Lung (tissue), 11 donors: ENCODE measurements at regions not wholly inside any gene's neighbourhood (a gene's known extent, or its start where the extent isn't known, plus 50 kb on each side); places are given as distances from the start of the nearest gene placed in this dataset.
A peak's percentile ranks its signal among the peaks of the same experiment; 100 is the strongest.

Source experiments
- ATAC-seq: fragments of 200-7000 bp; cut with Tn5 transposase; one replicate; pipeline ENCODE4 v1.9.1; 2020; ENCODE audit warnings: moderate number of reproducible peaks; ENCODE audit not compliant: insufficient read depth, low FRiP score
- DNase-seq, 3 donors: peaks; one replicate each; pipeline ENCODE4 v3.0.0-alpha.2; 2013 to 2017
- H3K27ac ChIP-seq, 2 donors: one replicate each; pipeline ENCODE4 v1.5.1; 2013; ENCODE audit warnings: mild to moderate bottlenecking in 2 of 2, moderate library complexity in 2 of 2, control low read depth in 1 of 2, inconsistent platforms in 1 of 2, low read depth in 1 of 2, low read length in 1 of 2
- H3K27me3 ChIP-seq, 3 donors: one replicate each; pipeline ENCODE4 v1.5.1; 2013; ENCODE audit warnings: low read length in 2 of 3; ENCODE audit not compliant: control insufficient read depth in 3 of 3, insufficient read depth in 3 of 3
- H3K36me3 ChIP-seq, 4 donors: one replicate each; pipeline ENCODE4 v1.5.1; 2013; ENCODE audit warnings: low read length in 4 of 4, mild to moderate bottlenecking in 1 of 4, moderate library complexity in 1 of 4; ENCODE audit not compliant: control insufficient read depth in 4 of 4, insufficient read depth in 4 of 4
- H3K4me1 ChIP-seq, 5 donors: one replicate each; pipeline ENCODE4 v1.5.1; 2013; ENCODE audit warnings: low read length in 5 of 5, mild to moderate bottlenecking in 2 of 5, moderate library complexity in 1 of 5; ENCODE audit not compliant: control insufficient read depth in 5 of 5, insufficient read depth in 5 of 5
- H3K4me3 ChIP-seq: one replicate; pipeline ENCODE4 v1.5.1; 2013; ENCODE audit warnings: mild to moderate bottlenecking, control low read depth, moderate library complexity
- H3K9ac ChIP-seq, 2 donors: one replicate each; pipeline ENCODE4 v1.5.1; 2013; ENCODE audit warnings: low read length in 2 of 2, control low read depth in 1 of 2; ENCODE audit not compliant: insufficient read depth in 1 of 2
- H3K9me3 ChIP-seq, 4 donors: one replicate each; pipeline ENCODE4 v1.5.1; 2013; ENCODE audit warnings: low read length in 3 of 4, mild to moderate bottlenecking in 1 of 4, moderate library complexity in 1 of 4; ENCODE audit not compliant: control insufficient read depth in 4 of 4, insufficient read depth in 3 of 4
- CTCF ChIP-seq: IDR thresholded peaks from 2 replicates; pipeline ENCODE4 v1.5.1; 2012; ENCODE audit warnings: mild to moderate bottlenecking; ENCODE audit errors: control extremely low read depth, extremely low read depth
- WGBS, 2 donors: extraction: QIAGEN DNeasy Blood & Tissue Kit; methylation state at CpG; one replicate each; pipeline ENCODE4 v1.1.7; 2013; 5-methylcytosine and 5-hydroxymethylcytosine counted together
- donor health status: control.
- donor health status: control.
- donor health status: Bipolar disorder and iron deficiency.
- donor health status: healthy.
- donor health status: DM: yes; HTN: yes; CAD: no.

- no peak overlapping the region for H3K9ac ChIP-seq
- no peak overlapping the region for H3K27ac ChIP-seq
- peaks cover 0 to 5% (median 0%) of the 10 kb centered on the region in 5 donors for H3K4me1 ChIP-seq
- no peak for ATAC-seq
- 72 to 94% methylated on average over 2 of the region's 2 CpGs for WGBS, 2 donors
- H3K4me3 ChIP-seq: no peak overlapping the region
- H3K9me3 ChIP-seq: no peaks in the 10 kb centered on the region
- H3K27me3 ChIP-seq: no peaks in the 10 kb centered on the region
- no peak for TF ChIP-seq CTCF
- no peaks in the 10 kb centered on the region for H3K36me3 ChIP-seq
- no peak for DNase-seq
Measured at GRCh38 chr10:59587756-59588140, 121.9 kb downstream of the SLC16A9 start.

DNA sequence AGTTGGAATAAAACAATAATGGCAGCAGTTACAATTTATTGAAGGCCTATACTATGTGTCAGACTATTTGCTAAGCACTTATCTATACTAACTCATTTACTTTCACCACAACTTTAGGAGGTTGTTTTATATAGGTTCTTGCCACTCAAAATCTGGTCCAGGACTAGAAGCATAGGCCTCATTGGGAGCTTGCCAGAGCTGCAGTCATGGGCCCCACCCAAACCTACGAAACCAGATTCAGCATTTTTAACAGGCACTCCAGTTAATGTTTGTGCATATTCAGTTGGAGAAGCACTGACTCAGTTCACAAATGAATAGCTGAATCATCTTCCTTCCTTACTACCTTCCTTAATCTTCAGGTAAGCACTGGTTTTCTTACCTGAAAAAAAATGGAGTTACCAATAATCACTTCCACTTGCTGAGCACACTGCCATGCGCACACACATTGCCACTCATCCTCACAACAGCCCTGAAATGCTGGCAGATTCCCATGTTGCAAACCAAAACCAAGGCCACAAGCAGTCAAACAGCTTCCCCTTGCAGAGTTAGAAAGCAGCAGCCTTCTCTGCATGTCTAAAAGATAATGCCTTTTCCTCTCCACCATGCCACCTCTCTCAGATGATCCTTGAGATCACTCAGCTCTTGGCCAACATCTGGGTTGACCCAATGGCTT lies 122.4 kb downstream of the SLC16A9 start:
- DNase-seq: peak in 1 of 3 donors; percentile 21
- no peak for TF ChIP-seq CTCF
- Histone ChIP-seq H3K9me3 (no peaks in the 10 kb centered on the region), H3K9ac (no peak overlapping the region), H3K4me1 (peaks cover 0 to 7% (median 0%) of the 10 kb centered on the region in 5 donors), H3K27ac (no peak overlapping the region), H3K36me3 (no peaks in the 10 kb centered on the region), H3K27me3 (no peaks in the 10 kb centered on the region), H3K4me3 (no peak overlapping the region)
- 71 to 79% methylated on average over 2 of the region's 2 CpGs for WGBS, 2 donors
- no peak for ATAC-seq

DNA sequence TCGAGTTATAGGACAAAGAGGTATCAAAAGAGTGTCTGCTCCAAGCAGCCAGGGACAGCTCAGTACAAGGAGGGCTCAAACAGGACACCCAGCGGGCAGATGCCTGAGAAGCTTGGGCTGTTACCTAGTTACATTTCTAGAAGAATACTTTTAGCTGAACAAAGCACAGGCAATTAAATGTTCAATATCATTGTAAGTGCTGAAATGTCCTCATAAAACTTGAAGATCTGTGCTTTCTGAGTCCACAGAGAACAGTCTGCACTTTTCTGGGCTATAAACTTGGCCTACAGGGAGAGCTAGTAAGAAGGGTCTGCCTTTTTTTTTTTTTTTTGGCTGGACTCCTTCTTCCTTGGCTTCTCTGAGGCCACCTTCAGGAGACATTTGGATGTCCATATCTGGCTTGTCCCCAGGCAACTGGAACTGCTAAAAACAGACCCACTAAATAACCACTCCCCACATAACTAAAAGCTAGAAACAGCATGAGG lies 123.2 kb downstream of the SLC16A9 start:
- Histone ChIP-seq H3K4me3 (no peak overlapping the region), H3K36me3 (no peaks in the 10 kb centered on the region), H3K27me3 (no peaks in the 10 kb centered on the region), H3K9me3 (no peaks in the 10 kb centered on the region), H3K27ac (no peak overlapping the region), H3K9ac (no peak overlapping the region), H3K4me1 (peaks cover 0 to 7% (median 0%) of the 10 kb centered on the region in 5 donors)
- WGBS, 2 donors: 71 to 92% methylated on average over 2 of the region's 2 CpGs
- ATAC-seq (no peak), DNase-seq (no peak)
- no peak for TF ChIP-seq CTCF
